ENCODE measurements at regions not wholly inside any gene's neighbourhood (a gene's known extent, or its start where the extent isn't known, plus 50 kb on each side); places are given as distances from the start of the nearest gene placed in this dataset.

DNA sequence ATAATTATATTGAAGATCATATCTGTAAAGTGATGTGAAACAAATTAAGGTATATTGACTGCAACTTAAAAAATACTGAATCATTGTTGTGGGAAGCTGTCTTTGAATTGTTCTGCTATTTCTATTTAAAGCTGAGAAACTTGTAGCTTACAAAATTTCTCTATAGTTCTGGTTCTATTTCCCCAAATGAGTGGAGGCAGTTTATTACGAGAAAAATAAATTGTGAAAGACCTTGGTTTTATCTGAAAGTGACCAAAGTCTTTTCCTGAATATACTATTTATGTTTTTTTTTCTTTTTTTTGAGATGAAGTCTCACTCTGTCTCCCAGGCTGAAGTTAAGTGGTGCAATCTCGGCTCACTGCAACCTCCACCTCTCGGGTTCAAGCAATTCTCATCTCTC is 165.4 kb downstream of the SH3BGRL start:
- TF ChIP-seq, protein P1, sequence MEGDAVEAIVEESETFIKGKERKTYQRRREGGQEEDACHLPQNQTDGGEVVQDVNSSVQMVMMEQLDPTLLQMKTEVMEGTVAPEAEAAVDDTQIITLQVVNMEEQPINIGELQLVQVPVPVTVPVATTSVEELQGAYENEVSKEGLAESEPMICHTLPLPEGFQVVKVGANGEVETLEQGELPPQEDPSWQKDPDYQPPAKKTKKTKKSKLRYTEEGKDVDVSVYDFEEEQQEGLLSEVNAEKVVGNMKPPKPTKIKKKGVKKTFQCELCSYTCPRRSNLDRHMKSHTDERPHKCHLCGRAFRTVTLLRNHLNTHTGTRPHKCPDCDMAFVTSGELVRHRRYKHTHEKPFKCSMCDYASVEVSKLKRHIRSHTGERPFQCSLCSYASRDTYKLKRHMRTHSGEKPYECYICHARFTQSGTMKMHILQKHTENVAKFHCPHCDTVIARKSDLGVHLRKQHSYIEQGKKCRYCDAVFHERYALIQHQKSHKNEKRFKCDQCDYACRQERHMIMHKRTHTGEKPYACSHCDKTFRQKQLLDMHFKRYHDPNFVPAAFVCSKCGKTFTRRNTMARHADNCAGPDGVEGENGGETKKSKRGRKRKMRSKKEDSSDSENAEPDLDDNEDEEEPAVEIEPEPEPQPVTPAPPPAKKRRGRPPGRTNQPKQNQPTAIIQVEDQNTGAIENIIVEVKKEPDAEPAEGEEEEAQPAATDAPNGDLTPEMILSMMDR (conservative IDR thresholded peaks at IDR 0.05 in 1 of 2, IDR thresholded peaks at IDR 0.05 in 1 of 2; ENCODE audit: extremely low read depth in 1 of 2, insufficient read depth in 1 of 2, low read depth in 1 of 2, low read length in 2 of 2): no peak
- TF ChIP-seq EZH2 (IDR thresholded peaks at IDR 0.05; ENCODE audit: borderline replicate concordance, low read length): no peak
